HepG2 (cell line): ENCODE measurements at regions not wholly inside any gene's neighbourhood (a gene's known extent, or its start where the extent isn't known, plus 50 kb on each side); places are given as distances from the start of the nearest gene placed in this dataset.

ENCODE experiments used
- ATAC-seq: fragments of 200-7000 bp; cut with Tn5 transposase; 3 replicates; pipeline ENCODE4 v1.9.1; 2020; ENCODE audit warnings: mild to moderate bottlenecking, moderate library complexity
- BruUV-seq: library from RNA; stranded (reverse); fragments of 400-500 nt; replicated peaks from 2 replicates; lab custom pipeline; 2021; lab: Mats Ljungman, UMichigan
- CTCF ChIA-PET: fragments of 300-600 bp; formaldehyde crosslinking; extraction: SDS; loops from one replicate; lab custom pipeline; 2021; ENCODE audit warnings: low total read pairs, inconsistent platforms, low intra/inter-chr PET ratio; lab: Yijun Ruan, JAX
- POLR2A ChIA-PET: fragments of 350-600 bp; sonication (Branson Sonifier 250); formaldehyde crosslinking; loops from one replicate; lab custom pipeline; 2020; ENCODE audit warnings: antibody characterized with exemption, inconsistent platforms; lab: Yijun Ruan, JAX
- DNase-seq: peaks from one replicate; pipeline ENCODE4 v3.0.0-alpha.2; 2015; ENCODE audit warnings: low spot score
- FAIRE-seq: peaks from 3 replicates; lab custom pipeline; 2011; peaks lifted over from hg19 to GRCh38; lab: Jason Lieb, UNC
- H2AFZ ChIP-seq: one replicate; pipeline ENCODE4 v1.6.1; 2011; ENCODE audit warnings: low read length, inconsistent platforms
- H3K27ac ChIP-seq: fragments of 300-600 bp; 3 replicates; pipeline ENCODE4 v1.8.0; 2011; ENCODE audit warnings: mixed run types, mild to moderate bottlenecking, mixed read lengths, low read length, inconsistent platforms; ENCODE audit not compliant: insufficient read depth; ENCODE audit errors: extremely low read length
- H3K27me3 ChIP-seq, 2 experiments: fragments of 200-600 bp in 1 of 2; 2 replicates in 1 of 2; 3 replicates in 1 of 2; pipeline versions ENCODE4 v1.6.0 to v1.8.0; 2011; ENCODE audit warnings: low read length in 2 of 2, mild to moderate bottlenecking in 2 of 2, moderate library complexity in 2 of 2, inconsistent platforms in 1 of 2; ENCODE audit not compliant: insufficient read depth in 2 of 2, control insufficient read depth in 1 of 2
- H3K36me3 ChIP-seq, 2 experiments: fragments of 200-600 bp in 1 of 2; replicated peaks in 1 of 2; 2 replicates in 1 of 2; 3 replicates in 1 of 2; pipeline versions ENCODE4 v1.5.1 to v1.8.0; 2011; ENCODE audit warnings: low read length in 2 of 2, inconsistent platforms in 1 of 2; ENCODE audit not compliant: insufficient read depth in 2 of 2, control insufficient read depth in 1 of 2
- H3K4me1 ChIP-seq: 2 replicates; pipeline ENCODE4 v1.5.1; 2012; ENCODE audit warnings: low read length, inconsistent platforms; ENCODE audit not compliant: insufficient read depth
- H3K4me2 ChIP-seq: 2 replicates; pipeline ENCODE4 v1.6.0; 2011; ENCODE audit warnings: low read depth, low read length, inconsistent platforms
- H3K4me3 ChIP-seq, 3 experiments: fragments of 200-600 bp in 1 of 3; sonication (generic), shearing (Covaris generic) in 1 of 3; replicated peaks in 1 of 3; 2 replicates each; pipeline ENCODE4 v1.5.1; 2011 to 2016; ENCODE audit warnings: low read length in 3 of 3, inconsistent platforms in 2 of 3, low read depth in 2 of 3, mild to moderate bottlenecking in 2 of 3, control low read depth in 1 of 3, mixed read lengths in 1 of 3; ENCODE audit not compliant: insufficient read depth in 1 of 3
- H3K79me2 ChIP-seq: one replicate; pipeline ENCODE4 v1.6.1; 2011; ENCODE audit warnings: low read length, inconsistent platforms; ENCODE audit not compliant: insufficient read depth
- H3K9ac ChIP-seq: 2 replicates; pipeline ENCODE4 v1.6.0; 2011; ENCODE audit warnings: mild to moderate bottlenecking, low read depth, low read length, inconsistent platforms; ENCODE audit not compliant: insufficient read depth
- H3K9me3 ChIP-seq: 2 replicates; pipeline ENCODE4 v1.5.1; 2012; ENCODE audit warnings: mild to moderate bottlenecking, low read length
- H4K20me1 ChIP-seq: 2 replicates; pipeline ENCODE4 v1.6.0; 2011; ENCODE audit warnings: inconsistent platforms, mild to moderate bottlenecking, low read length, moderate library complexity; ENCODE audit not compliant: insufficient read depth
- HDAC6 ChIP-seq: fragments of 200-600 bp; sonication (generic); IDR thresholded peaks from 2 replicates; pipeline ENCODE4 v1.7.0; 2017; ENCODE audit warnings: mild to moderate bottlenecking, antibody characterized with exemption, low read length, low read depth
- MAZ ChIP-seq, 2 experiments: sonication (generic) in 1 of 2; formaldehyde crosslinking in 1 of 2; IDR thresholded peaks; 2 replicates each; pipeline versions ENCODE4 v1.5.0 to v1.6.1; 2012 to 2020; ENCODE audit warnings: low read depth in 2 of 2, mild to moderate bottlenecking in 2 of 2, borderline replicate concordance in 1 of 2, improper control_type of control experiment in 1 of 2, low read length in 1 of 2, missing genetic modification reagents in 1 of 2, moderate library complexity in 1 of 2
- ZNF512B ChIP-seq: sonication (generic); formaldehyde crosslinking; IDR thresholded peaks from 2 replicates; pipeline ENCODE4 v1.5.1; 2020; ENCODE audit warnings: missing genetic modification reagents, mild to moderate bottlenecking, borderline replicate concordance
- ZSCAN22 ChIP-seq: sonication (generic); formaldehyde crosslinking; IDR thresholded peaks from 2 replicates; pipeline ENCODE4 v1.4.0; 2020; ENCODE audit warnings: mild to moderate bottlenecking, missing genetic modification reagents
- ZSCAN25 ChIP-seq: sonication (generic); formaldehyde crosslinking; IDR thresholded peaks from 2 replicates; pipeline ENCODE4 v1.8.0; 2022; ENCODE audit warnings: mild to moderate bottlenecking, missing genetic modification reagents
- WGBS: methylation state at CpG from one replicate; pipeline ENCODE4 v1.1.6; 2017; ENCODE audit warnings: low lambda C conversion rate; 5-methylcytosine and 5-hydroxymethylcytosine counted together
- in situ Hi-C: cut with HindIII; loops from 2 replicates; pipeline ENCODE4 v1.10.0; 2017; ENCODE audit warnings: low pct_unique_long_range_greater_than_20kb; ENCODE audit not compliant: extremely low pct_ligation_motif_present
- intact Hi-C: fragments of 100-400 bp; cut with micrococcal nuclease; formaldehyde crosslinking; loops from one replicate; pipeline ENCODE4 v1.10.0; 2022; ENCODE audit not compliant: unreplicated experiment

GRCh38 chr2:175432021-175432420 is 250.5 kb upstream of the ATP5MC3 start:
- no peak overlapping the region for H2AFZ ChIP-seq
- no peak overlapping the region for H3K4me3 ChIP-seq
- intact Hi-C loops = no loop called here
- 0 out of 2 replicates have a peak, but pooled peaks cover 7% of the 10 kb centered on the region for H3K9me3 ChIP-seq
- FAIRE-seq = no peak
- WGBS = 21% methylated on average over 5 of the region's 5 CpGs
- H3K4me1 ChIP-seq = no peaks in the 10 kb centered on the region
- H3K27ac ChIP-seq = no peak overlapping the region
- no peak overlapping the region for H3K4me2 ChIP-seq
- POLR2A ChIA-PET = no interaction called here
- CTCF ChIA-PET = no interaction called here
- no peaks in the 10 kb centered on the region for H4K20me1 ChIP-seq
- TF ChIP-seq ZSCAN25 (CRISPR knock-in tag) = no peak
- TF ChIP-seq ZSCAN22 (CRISPR knock-in tag) = no peak
- TF ChIP-seq ZNF512B (CRISPR knock-in tag) = no peak
- TF ChIP-seq HDAC6 = no peak
- TF ChIP-seq MAZ (IDR thresholded peaks at IDR 0.05; ENCODE audit: borderline replicate concordance, low read depth, low read length) = no peak
- no peak for TF ChIP-seq MAZ (CRISPR knock-in tag; IDR thresholded peaks at IDR 0.05; ENCODE audit: low read depth)
- TF ChIP-seq, all 625 proteins: peak for 0
- Histone ChIP-seq H3K9ac (no peak overlapping the region), H3K36me3 (no peaks in the 10 kb centered on the region), H3K27me3 (peaks cover 0 to 4% of the 10 kb centered on the region in 2 experiments; a peak in 1 of 5 replicates), H3K79me2 (no peaks in the 10 kb centered on the region)
- ATAC-seq (no peak), DNase-seq (no peak)
- in situ Hi-C loops = no loop called here
- no TSS peak for BruUV-seq
